Liver (tissue), 8 donors: ENCODE measurements at regions not wholly inside any gene's neighbourhood (a gene's known extent, or its start where the extent isn't known, plus 50 kb on each side); places are given as distances from the start of the nearest gene placed in this dataset.

Experiments used
- DNase-seq: peaks from one replicate; pipeline ENCODE4 v3.0.0-alpha.2; 2017; ENCODE audit warnings: low spot score
- H3K27ac ChIP-seq, 2 donors: one replicate each; pipeline ENCODE4 v1.7.0; 2013; ENCODE audit warnings: inconsistent platforms in 2 of 2, low read length in 2 of 2, control low read depth in 1 of 2, low read depth in 1 of 2, mild to moderate bottlenecking in 1 of 2
- H3K27me3 ChIP-seq, 4 donors: one replicate each; pipeline versions ENCODE4 v1.6.1 to v1.7.0; 2013; ENCODE audit warnings: low read length in 3 of 4, inconsistent platforms in 1 of 4, mild to moderate bottlenecking in 1 of 4, moderate library complexity in 1 of 4; ENCODE audit not compliant: control insufficient read depth in 4 of 4, insufficient read depth in 4 of 4
- H3K36me3 ChIP-seq, 4 donors: one replicate each; pipeline versions ENCODE4 v1.6.1 to v1.7.0; 2013; ENCODE audit warnings: low read length in 3 of 4, mild to moderate bottlenecking in 3 of 4, low read depth in 1 of 4, moderate library complexity in 1 of 4; ENCODE audit not compliant: control insufficient read depth in 4 of 4, insufficient read depth in 3 of 4
- H3K4me1 ChIP-seq, 4 donors: one replicate each; pipeline versions ENCODE4 v1.6.1 to v1.7.0; 2013; ENCODE audit warnings: low read length in 3 of 4, mild to moderate bottlenecking in 3 of 4, moderate library complexity in 1 of 4; ENCODE audit not compliant: control insufficient read depth in 4 of 4, insufficient read depth in 4 of 4
- H3K4me3 ChIP-seq, 3 donors: one replicate each; pipeline versions ENCODE4 v1.6.1 to v1.7.0; 2013; ENCODE audit warnings: low read length in 3 of 3, control low read depth in 1 of 3, low read depth in 1 of 3, mild to moderate bottlenecking in 1 of 3
- H3K9ac ChIP-seq, 2 donors: one replicate each; pipeline ENCODE4 v1.7.0; 2013; ENCODE audit warnings: low read length in 2 of 2, mild to moderate bottlenecking in 2 of 2, moderate library complexity in 2 of 2, control low read depth in 1 of 2, low read depth in 1 of 2
- H3K9me3 ChIP-seq, 4 donors: one replicate each; pipeline versions ENCODE4 v1.6.1 to v1.7.0; 2013; ENCODE audit warnings: low read length in 3 of 4; ENCODE audit not compliant: control insufficient read depth in 4 of 4
- EGR1 ChIP-seq, 2 donors: IDR thresholded peaks; 2 replicates each; pipeline ENCODE4 v1.6.1; 2016 to 2018; ENCODE audit warnings: antibody characterized with exemption in 2 of 2, low read depth in 2 of 2
- GABPA ChIP-seq, 2 donors: IDR thresholded peaks in 1 of 2; conservative IDR thresholded peaks in 1 of 2; 2 replicates each; pipeline ENCODE4 v1.6.1; 2016; ENCODE audit warnings: antibody characterized with exemption in 2 of 2, mild to moderate bottlenecking in 1 of 2, moderate library complexity in 1 of 2
- HNF4A ChIP-seq, 2 donors: conservative IDR thresholded peaks; 2 replicates each; pipeline ENCODE4 v1.6.1; 2016; ENCODE audit warnings: antibody characterized with exemption in 2 of 2, mild to moderate bottlenecking in 2 of 2
- HNF4G ChIP-seq: IDR thresholded peaks from 2 replicates; pipeline ENCODE4 v1.6.1; 2016; ENCODE audit warnings: antibody characterized with exemption
- NR2F2 ChIP-seq: IDR thresholded peaks from 2 replicates; pipeline ENCODE4 v1.6.1; 2016; ENCODE audit warnings: antibody characterized with exemption
- RAD21 ChIP-seq, 2 donors: IDR thresholded peaks; 2 replicates each; pipeline ENCODE4 v1.6.1; 2016; ENCODE audit warnings: antibody characterized with exemption in 2 of 2, mild to moderate bottlenecking in 2 of 2
- REST ChIP-seq: IDR thresholded peaks from 2 replicates; pipeline ENCODE4 v1.6.1; 2016; ENCODE audit warnings: antibody characterized with exemption, mild to moderate bottlenecking
- RXRA ChIP-seq, 2 donors: IDR thresholded peaks; 2 replicates each; pipeline ENCODE4 v1.6.1; 2017 to 2018; ENCODE audit warnings: antibody characterized with exemption in 2 of 2, mild to moderate bottlenecking in 1 of 2
- SP1 ChIP-seq: IDR thresholded peaks from 2 replicates; pipeline ENCODE4 v1.6.1; 2018; ENCODE audit warnings: antibody characterized with exemption, mild to moderate bottlenecking
- TAF1 ChIP-seq: conservative IDR thresholded peaks from 2 replicates; pipeline ENCODE4 v1.6.1; 2016; ENCODE audit warnings: antibody characterized with exemption, mild to moderate bottlenecking
- YY1 ChIP-seq: IDR thresholded peaks from 2 replicates; pipeline ENCODE4 v1.6.1; 2016; ENCODE audit warnings: antibody characterized with exemption, mild to moderate bottlenecking
- ZBTB33 ChIP-seq: IDR thresholded peaks from 2 replicates; pipeline ENCODE4 v1.6.1; 2016; ENCODE audit warnings: antibody characterized with exemption
- WGBS: extraction: QIAGEN DNeasy Blood & Tissue Kit; methylation state at CpG from one replicate; pipeline ENCODE4 v1.1.7; 2013; 5-methylcytosine and 5-hydroxymethylcytosine counted together
- TF ChIP-seq, protein P1 (sequence below): fragments of 150-350 bp; IDR thresholded peaks from 2 replicates; pipeline ENCODE4 v1.5.1; 2017; ENCODE audit warnings: improper control_type of control experiment, low read depth, low read length; ENCODE audit not compliant: missing input control
- TF ChIP-seq, protein P2 (sequence below): IDR thresholded peaks from 2 replicates; pipeline ENCODE4 v1.6.1; 2016; ENCODE audit warnings: antibody characterized with exemption
- TF ChIP-seq, protein P3 (sequence below): IDR thresholded peaks from 2 replicates; pipeline ENCODE4 v1.6.1; 2016; ENCODE audit warnings: antibody characterized with exemption
- donor health status: healthy.
- donor health status: healthy.
- donor health status: healthy.
- donor health status: healthy.
- donor health status: healthy.

DNA sequence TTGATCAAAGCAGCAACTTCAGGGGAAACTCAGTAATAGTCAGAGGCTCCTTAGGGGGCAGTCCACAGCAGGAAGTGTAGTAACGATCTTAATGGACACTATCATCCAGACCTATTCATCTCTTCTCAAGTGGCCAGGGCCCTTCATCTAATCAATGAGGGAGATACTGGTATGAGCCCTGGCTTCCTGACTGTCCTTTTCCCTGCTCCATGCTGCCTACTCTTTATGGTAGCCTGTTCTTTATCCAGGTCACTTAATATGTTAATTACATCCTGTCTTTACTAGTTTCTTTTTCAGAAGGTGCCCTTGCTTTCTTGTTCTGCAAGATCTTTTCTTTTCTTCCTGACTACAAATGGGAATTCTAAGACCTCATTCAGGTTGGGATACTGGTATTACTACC lies 197.1 kb downstream of the CAVIN4 start:
- H3K36me3 ChIP-seq, result no peaks in the 10 kb centered on the region
- no peaks in the 10 kb centered on the region for H3K4me1 ChIP-seq
- H3K9ac ChIP-seq, result no peak overlapping the region
- no peak overlapping the region for H3K27ac ChIP-seq
- H3K9me3 ChIP-seq, result no peaks in the 10 kb centered on the region
- WGBS, result 41% methylated on average over 1 of the region's 1 CpG
- no peak for DNase-seq
- TF ChIP-seq NR2F2 (no peak), REST (no peak), ZBTB33 (no peak), YY1 (no peak), RXRA (IDR thresholded peaks at IDR 0.05) (no peak), HNF4G (no peak), TAF1 (no peak), RAD21 (IDR thresholded peaks at IDR 0.05) (no peak), SP1 (no peak), EGR1 (IDR thresholded peaks at IDR 0.05; ENCODE audit: low read depth in 2 of 2) (no peak)
- TF ChIP-seq, protein P1, sequence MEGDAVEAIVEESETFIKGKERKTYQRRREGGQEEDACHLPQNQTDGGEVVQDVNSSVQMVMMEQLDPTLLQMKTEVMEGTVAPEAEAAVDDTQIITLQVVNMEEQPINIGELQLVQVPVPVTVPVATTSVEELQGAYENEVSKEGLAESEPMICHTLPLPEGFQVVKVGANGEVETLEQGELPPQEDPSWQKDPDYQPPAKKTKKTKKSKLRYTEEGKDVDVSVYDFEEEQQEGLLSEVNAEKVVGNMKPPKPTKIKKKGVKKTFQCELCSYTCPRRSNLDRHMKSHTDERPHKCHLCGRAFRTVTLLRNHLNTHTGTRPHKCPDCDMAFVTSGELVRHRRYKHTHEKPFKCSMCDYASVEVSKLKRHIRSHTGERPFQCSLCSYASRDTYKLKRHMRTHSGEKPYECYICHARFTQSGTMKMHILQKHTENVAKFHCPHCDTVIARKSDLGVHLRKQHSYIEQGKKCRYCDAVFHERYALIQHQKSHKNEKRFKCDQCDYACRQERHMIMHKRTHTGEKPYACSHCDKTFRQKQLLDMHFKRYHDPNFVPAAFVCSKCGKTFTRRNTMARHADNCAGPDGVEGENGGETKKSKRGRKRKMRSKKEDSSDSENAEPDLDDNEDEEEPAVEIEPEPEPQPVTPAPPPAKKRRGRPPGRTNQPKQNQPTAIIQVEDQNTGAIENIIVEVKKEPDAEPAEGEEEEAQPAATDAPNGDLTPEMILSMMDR, result no peak
- TF ChIP-seq, protein P2, sequence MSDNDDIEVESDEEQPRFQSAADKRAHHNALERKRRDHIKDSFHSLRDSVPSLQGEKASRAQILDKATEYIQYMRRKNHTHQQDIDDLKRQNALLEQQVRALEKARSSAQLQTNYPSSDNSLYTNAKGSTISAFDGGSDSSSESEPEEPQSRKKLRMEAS, result no peak
- TF ChIP-seq, protein P3, sequence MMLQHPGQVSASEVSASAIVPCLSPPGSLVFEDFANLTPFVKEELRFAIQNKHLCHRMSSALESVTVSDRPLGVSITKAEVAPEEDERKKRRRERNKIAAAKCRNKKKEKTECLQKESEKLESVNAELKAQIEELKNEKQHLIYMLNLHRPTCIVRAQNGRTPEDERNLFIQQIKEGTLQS, result no peak
- no peak overlapping the region for H3K4me3 ChIP-seq
- peaks cover 0 to 5% (median 0%) of the 10 kb centered on the region in 4 donors for H3K27me3 ChIP-seq

DNA sequence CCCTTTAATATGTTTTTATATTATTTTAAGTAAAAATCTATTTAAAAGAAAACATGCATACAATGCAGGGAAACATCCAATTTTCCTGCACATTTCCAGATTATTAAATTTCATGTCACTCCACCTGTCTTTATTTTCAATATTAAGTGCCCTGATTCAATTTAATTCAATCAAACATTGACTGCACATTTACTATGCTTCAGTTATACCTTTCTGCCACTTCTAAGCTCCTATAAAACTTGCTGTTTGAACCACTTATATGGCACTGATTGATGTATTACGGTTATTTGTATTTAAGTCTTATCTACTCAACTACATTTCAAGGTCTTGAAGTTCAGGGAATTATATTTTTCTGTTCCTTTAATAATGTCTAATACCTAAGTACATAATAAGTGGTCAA lies 198.0 kb downstream of the CAVIN4 start:
- no peak overlapping the region for H3K27ac ChIP-seq
- H3K9ac ChIP-seq, result no peak overlapping the region
- no peak for DNase-seq
- H3K4me3 ChIP-seq, result no peak overlapping the region
- TF ChIP-seq GABPA (IDR thresholded peaks at IDR 0.05 in 1 of 2, conservative IDR thresholded peaks at IDR 0.05 in 1 of 2) (no peak), YY1 (no peak), NR2F2 (no peak), EGR1 (IDR thresholded peaks at IDR 0.05; ENCODE audit: low read depth in 2 of 2) (no peak), TAF1 (no peak), HNF4A (conservative IDR thresholded peaks at IDR 0.05) (no peak)
- TF ChIP-seq, protein P2, result no peak
- H3K27me3 ChIP-seq, result peaks cover 0 to 5% (median 0%) of the 10 kb centered on the region in 4 donors
- 89% methylated on average over 1 of the region's 1 CpG for WGBS
- no peaks in the 10 kb centered on the region for H3K4me1 ChIP-seq
- H3K36me3 ChIP-seq, result no peaks in the 10 kb centered on the region
- no peaks in the 10 kb centered on the region for H3K9me3 ChIP-seq
